Neuronal stem cell (in vitro differentiated cells): ENCODE measurements at regions not wholly inside any gene's neighbourhood (a gene's known extent, or its start where the extent isn't known, plus 50 kb on each side); places are given as distances from the start of the nearest gene placed in this dataset.

ENCODE experiments used
- DNase-seq: peaks from one replicate; pipeline ENCODE4 v3.0.0-alpha.2; 2013; ENCODE audit warnings: low spot score
- H2AFZ ChIP-seq: one replicate; pipeline ENCODE4 v1.6.1; 2013; ENCODE audit warnings: mild to moderate bottlenecking, low read length, inconsistent platforms
- H2AK5ac ChIP-seq: 2 replicates; pipeline ENCODE4 v1.6.1; 2013; ENCODE audit warnings: low read depth, mild to moderate bottlenecking, inconsistent platforms, low read length, moderate library complexity, mixed read lengths
- H2BK120ac ChIP-seq: 2 replicates; pipeline ENCODE4 v1.6.1; 2013; ENCODE audit warnings: low read depth, mild to moderate bottlenecking, inconsistent platforms, low read length, moderate library complexity, mixed read lengths
- H2BK12ac ChIP-seq: one replicate; pipeline ENCODE4 v1.6.1; 2013; ENCODE audit warnings: low read length, inconsistent platforms
- H2BK15ac ChIP-seq: 2 replicates; pipeline ENCODE4 v1.6.1; 2013; ENCODE audit warnings: mild to moderate bottlenecking, low read length, inconsistent platforms, mixed read lengths
- H2BK5ac ChIP-seq: one replicate; pipeline ENCODE4 v1.6.1; 2013; ENCODE audit warnings: inconsistent platforms, mild to moderate bottlenecking, low read length, moderate library complexity
- H3K14ac ChIP-seq: one replicate; pipeline ENCODE4 v1.6.1; 2013; ENCODE audit warnings: low read length, inconsistent platforms
- H3K18ac ChIP-seq: 2 replicates; pipeline ENCODE4 v1.6.1; 2013; ENCODE audit warnings: low read length, inconsistent platforms
- H3K23ac ChIP-seq: 2 replicates; pipeline ENCODE4 v1.6.1; 2013; ENCODE audit warnings: low read depth, mild to moderate bottlenecking, mixed read lengths, low read length, inconsistent platforms; ENCODE audit not compliant: poor library complexity
- H3K27ac ChIP-seq: replicated peaks from 3 replicates; pipeline ENCODE4 v1.5.1; 2013; ENCODE audit warnings: low read length, inconsistent platforms
- H3K27me3 ChIP-seq, 3 experiments: 2 replicates each; pipeline ENCODE4 v1.6.1; 2013; ENCODE audit warnings: low read length in 3 of 3, mild to moderate bottlenecking in 2 of 3, inconsistent platforms in 1 of 3, low read depth in 1 of 3, mixed read lengths in 1 of 3, moderate library complexity in 1 of 3; ENCODE audit not compliant: control insufficient read depth in 3 of 3, insufficient read depth in 3 of 3
- H3K36me3 ChIP-seq, 2 donors: replicated peaks in 1 of 2; 2 replicates each; pipeline ENCODE4 v1.6.1; 2013; ENCODE audit warnings: low read length in 2 of 2; ENCODE audit not compliant: control insufficient read depth in 2 of 2, insufficient read depth in 2 of 2
- H3K4ac ChIP-seq: 2 replicates; pipeline ENCODE4 v1.6.1; 2013; ENCODE audit warnings: inconsistent platforms, mild to moderate bottlenecking, low read length, moderate library complexity
- H3K4me1 ChIP-seq, 2 donors: 1 replicate in 1 of 2; 2 replicates in 1 of 2; pipeline ENCODE4 v1.6.1; 2013; ENCODE audit warnings: low read length in 2 of 2, low read depth in 1 of 2; ENCODE audit not compliant: control insufficient read depth in 2 of 2, insufficient read depth in 1 of 2
- H3K4me2 ChIP-seq: one replicate; pipeline ENCODE4 v1.6.1; 2013; ENCODE audit warnings: mild to moderate bottlenecking, low read length, inconsistent platforms; ENCODE audit not compliant: insufficient read depth, poor library complexity, severe bottlenecking
- H3K4me3 ChIP-seq, 2 donors: 2 replicates each; pipeline ENCODE4 v1.5.1; 2013; ENCODE audit warnings: low read length in 2 of 2, mild to moderate bottlenecking in 2 of 2, inconsistent platforms in 1 of 2, moderate library complexity in 1 of 2
- H3K79me1 ChIP-seq: one replicate; pipeline ENCODE4 v1.6.1; 2013; ENCODE audit warnings: low read depth, mild to moderate bottlenecking, inconsistent platforms, low read length, moderate library complexity
- H3K9ac ChIP-seq: one replicate; pipeline ENCODE4 v1.6.1; 2013; ENCODE audit warnings: mild to moderate bottlenecking, low read depth, low read length, inconsistent platforms; ENCODE audit not compliant: poor library complexity
- H3K9me3 ChIP-seq, 2 donors: replicated peaks in 1 of 2; 2 replicates each; pipeline versions ENCODE3 to v1.6.1; 2013; ENCODE audit warnings: low read length in 2 of 2, mild to moderate bottlenecking in 2 of 2, inconsistent platforms in 1 of 2, low read depth in 1 of 2, mixed read lengths in 1 of 2, moderate library complexity in 1 of 2; ENCODE audit not compliant: control insufficient read depth in 2 of 2, insufficient read depth in 1 of 2
- H4K8ac ChIP-seq: one replicate; pipeline ENCODE4 v1.6.1; 2013; ENCODE audit warnings: low read depth, mild to moderate bottlenecking, inconsistent platforms, low read length, moderate library complexity
- H4K91ac ChIP-seq: one replicate; pipeline ENCODE4 v1.6.1; 2013; ENCODE audit warnings: low read length, low read depth, mild to moderate bottlenecking, inconsistent platforms; ENCODE audit not compliant: poor library complexity
- WGBS, 2 donors: extraction: QIAGEN DNeasy Blood & Tissue Kit; methylation state at CpG; one replicate each; pipeline ENCODE4 v1.1.7; 2013; ENCODE audit warnings: missing lambda C conversion rate in 2 of 2, mixed read lengths in 1 of 2; ENCODE audit not compliant: insufficient read length in 2 of 2, insufficient replicate concordance in 1 of 2; ENCODE audit errors: extremely low coverage in 2 of 2; 5-methylcytosine and 5-hydroxymethylcytosine counted together

- WGBS, 2 donors = no CpG with 5 or more reads among the region's 2 CpGs
- Histone ChIP-seq H2BK12ac (no peak overlapping the region), H2AFZ (no peak overlapping the region), H3K27me3 (no peaks in the 10 kb centered on the region), H4K8ac (no peak overlapping the region), H2AK5ac (no peak overlapping the region), H3K14ac (no peak overlapping the region), H2BK120ac (no peak overlapping the region), H3K9ac (no peak overlapping the region), H3K18ac (no peak overlapping the region), H2BK15ac (no peak overlapping the region), H3K4me2 (no peak overlapping the region), H3K4me1 (no peaks in the 10 kb centered on the region), H3K4ac (no peak overlapping the region), H2BK5ac (no peak overlapping the region), H3K79me1 (no peaks in the 10 kb centered on the region), H4K91ac (no peak overlapping the region), H3K23ac (no peak overlapping the region), H3K27ac (no peak overlapping the region), H3K9me3 (no peaks in the 10 kb centered on the region), H3K4me3 (no peak overlapping the region), H3K36me3 (no peaks in the 10 kb centered on the region)
- no peak for DNase-seq
Measured at GRCh38 chr6:92763274-92763584, 656.1 kb downstream of the EPHA7 start.

DNA sequence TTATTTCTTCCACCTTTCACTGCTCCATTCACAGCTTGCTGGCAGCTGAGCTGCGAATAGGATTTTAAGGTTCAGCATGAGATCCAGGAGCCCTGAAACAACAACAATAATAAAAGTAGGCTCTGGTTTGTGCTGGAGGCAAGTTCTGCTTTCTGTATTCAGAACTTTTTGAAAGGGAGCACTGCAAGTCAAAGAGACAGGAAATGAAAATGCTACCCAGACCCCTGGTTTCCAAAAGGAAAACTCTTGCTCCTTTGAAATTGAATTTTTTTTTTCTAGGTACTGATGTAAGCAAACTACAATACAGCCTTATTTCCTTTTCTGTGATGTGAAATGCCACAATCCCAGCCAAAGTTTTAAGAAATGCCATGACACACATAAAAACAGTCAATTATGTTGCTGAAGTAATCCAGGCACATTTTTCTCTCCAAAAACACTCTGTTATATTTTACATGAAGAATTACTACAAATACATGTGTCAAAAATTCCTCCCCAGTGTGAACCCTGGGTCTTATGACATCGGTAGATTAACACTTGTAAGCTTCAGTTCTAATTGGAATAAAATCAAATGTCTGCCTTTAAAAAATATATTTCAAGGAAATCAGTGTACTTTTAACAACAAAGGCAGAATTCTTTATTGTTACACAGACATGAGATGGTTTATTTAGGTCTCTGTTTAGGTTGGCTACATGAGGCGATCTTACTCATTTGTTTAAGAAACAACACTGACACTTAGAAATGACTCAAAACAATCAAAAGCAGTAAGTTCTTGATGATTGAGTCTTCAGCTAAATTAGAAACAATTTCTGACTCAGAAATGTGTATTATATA lies 656.7 kb downstream of the EPHA7 start:
- WGBS, 2 donors = no CpG with 5 or more reads among the region's 3 CpGs
- Histone ChIP-seq H2AK5ac (no peak overlapping the region), H3K4me3 (no peak overlapping the region), H2BK120ac (no peak overlapping the region), H3K27ac (no peak overlapping the region), H4K91ac (no peak overlapping the region), H3K9ac (no peak overlapping the region), H3K27me3 (no peaks in the 10 kb centered on the region), H4K8ac (no peak overlapping the region), H3K36me3 (no peaks in the 10 kb centered on the region), H3K79me1 (no peaks in the 10 kb centered on the region), H2BK15ac (no peak overlapping the region), H3K14ac (no peak overlapping the region), H3K4me1 (no peaks in the 10 kb centered on the region), H3K23ac (no peak overlapping the region), H3K9me3 (no peaks in the 10 kb centered on the region), H3K4ac (no peak overlapping the region), H2AFZ (peak overlapping the region; percentile 55), H3K4me2 (no peak overlapping the region), H2BK12ac (no peak overlapping the region), H3K18ac (no peak overlapping the region), H2BK5ac (no peak overlapping the region)
- DNase-seq = no peak

DNA sequence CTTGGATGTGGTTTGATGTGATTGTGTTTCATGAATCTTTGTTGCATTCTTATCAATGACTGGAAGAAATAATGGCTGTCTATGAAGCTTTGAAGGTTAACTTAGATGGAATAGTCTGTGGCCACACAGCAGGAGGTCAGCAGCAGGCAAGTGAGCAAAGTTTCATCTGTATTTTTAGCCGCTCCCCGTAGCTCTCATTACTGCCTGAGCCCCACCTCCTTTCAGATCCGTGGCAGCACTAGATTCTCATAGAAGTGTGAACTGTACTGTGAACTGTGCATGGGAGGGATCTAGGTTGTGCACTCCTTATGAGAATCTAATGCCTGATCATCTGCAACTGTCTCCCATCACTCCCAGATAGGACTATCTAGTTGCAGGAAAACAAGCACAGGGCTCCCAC lies 660.2 kb downstream of the EPHA7 start:
- WGBS, 2 donors = no CpG with 5 or more reads among the region's 3 CpGs

GRCh38 chr6:92757925-92758324 lies 661.4 kb downstream of the EPHA7 start:
- no peaks in the 10 kb centered on the region for H3K36me3 ChIP-seq
- no peak overlapping the region for H2BK5ac ChIP-seq
- no peak overlapping the region for H3K4ac ChIP-seq
- H3K79me1 ChIP-seq = no peaks in the 10 kb centered on the region
- H2BK15ac ChIP-seq = no peak overlapping the region
- no peak overlapping the region for H4K91ac ChIP-seq
- no peak overlapping the region for H3K9ac ChIP-seq
- no peak overlapping the region for H3K4me2 ChIP-seq
- WGBS, 2 donors = 100% methylated on average over 2 of the region's 4 CpGs; no CpG with 5 or more reads in 1 of the 2 donors
- DNase-seq = no peak
- H2AFZ ChIP-seq = no peak overlapping the region
- H3K18ac ChIP-seq = no peak overlapping the region
- no peaks in the 10 kb centered on the region for H3K27me3 ChIP-seq
- H3K9me3 ChIP-seq = peaks cover 0 to 3% of the 10 kb centered on the region in 2 donors
- no peak overlapping the region for H4K8ac ChIP-seq
- H3K27ac ChIP-seq = no peak overlapping the region
- H2BK12ac ChIP-seq = no peak overlapping the region
- no peak overlapping the region for H3K4me3 ChIP-seq
- H2BK120ac ChIP-seq = no peak overlapping the region
- H3K23ac ChIP-seq = no peak overlapping the region
- H2AK5ac ChIP-seq = no peak overlapping the region
- no peak overlapping the region for H3K14ac ChIP-seq
- no peaks in the 10 kb centered on the region for H3K4me1 ChIP-seq

More for the DNA sequence above, 660.2 kb downstream of the EPHA7 start:
- no peak overlapping the region for H3K4me2 ChIP-seq
- no peak overlapping the region for H3K23ac ChIP-seq
- no peak overlapping the region for H2AK5ac ChIP-seq
- H2BK120ac ChIP-seq = no peak overlapping the region
- H4K8ac ChIP-seq = no peak overlapping the region
- H3K4ac ChIP-seq = no peak overlapping the region
- H4K91ac ChIP-seq = no peak overlapping the region
- no peaks in the 10 kb centered on the region for H3K4me1 ChIP-seq
- H3K14ac ChIP-seq = no peak overlapping the region
- no peaks in the 10 kb centered on the region for H3K36me3 ChIP-seq
- no peak overlapping the region for H2BK15ac ChIP-seq
- no peak for DNase-seq
- H3K9me3 ChIP-seq = no peaks in the 10 kb centered on the region
- no peak overlapping the region for H3K9ac ChIP-seq
- H3K27ac ChIP-seq = no peak overlapping the region
- H3K18ac ChIP-seq = no peak overlapping the region
- H2AFZ ChIP-seq = no peak overlapping the region
- no peaks in the 10 kb centered on the region for H3K79me1 ChIP-seq
- H2BK5ac ChIP-seq = no peak overlapping the region
- H3K4me3 ChIP-seq = no peak overlapping the region
- H3K27me3 ChIP-seq = no peaks in the 10 kb centered on the region
- H2BK12ac ChIP-seq = no peak overlapping the region
